ENCODE measurements at regions not wholly inside any gene's neighbourhood (a gene's known extent, or its start where the extent isn't known, plus 50 kb on each side); places are given as distances from the start of the nearest gene placed in this dataset.
A peak's percentile ranks its signal among the peaks of the same experiment; 100 is the strongest.

- no peak overlapping the region for H2AFZ ChIP-seq (ENCODE audit: low read depth, low read length)
- no peaks in the 10 kb centered on the region for H3F3A ChIP-seq (ENCODE audit: insufficient read depth, low read length, poor library complexity, severe bottlenecking)
- H3K4me3 ChIP-seq (ENCODE audit: low read length), result no peak overlapping the region
- H3K79me2 ChIP-seq (replicated peaks; ENCODE audit: insufficient read depth, low read length), result no peaks in the 10 kb centered on the region
- H3K9ac ChIP-seq (ENCODE audit: low read length), result no peak overlapping the region
- H3K27ac ChIP-seq (ENCODE audit: low read length), result no peak overlapping the region
- H3K9me2 ChIP-seq (ENCODE audit: insufficient read depth, low read length), result no peaks in the 10 kb centered on the region
- no peak overlapping the region for H3K4me2 ChIP-seq (ENCODE audit: low read length)
- H3K9me3 ChIP-seq (ENCODE audit: low read length), result no peaks in the 10 kb centered on the region
- no peaks in the 10 kb centered on the region for H3K27me3 ChIP-seq (ENCODE audit: insufficient read depth, low read depth, low read length)
- H4K20me1 ChIP-seq (ENCODE audit: insufficient read depth), result no peaks in the 10 kb centered on the region
- no peaks in the 10 kb centered on the region for H3K36me3 ChIP-seq (ENCODE audit: insufficient read depth, low read length)
- TF ChIP-seq, protein P1, sequence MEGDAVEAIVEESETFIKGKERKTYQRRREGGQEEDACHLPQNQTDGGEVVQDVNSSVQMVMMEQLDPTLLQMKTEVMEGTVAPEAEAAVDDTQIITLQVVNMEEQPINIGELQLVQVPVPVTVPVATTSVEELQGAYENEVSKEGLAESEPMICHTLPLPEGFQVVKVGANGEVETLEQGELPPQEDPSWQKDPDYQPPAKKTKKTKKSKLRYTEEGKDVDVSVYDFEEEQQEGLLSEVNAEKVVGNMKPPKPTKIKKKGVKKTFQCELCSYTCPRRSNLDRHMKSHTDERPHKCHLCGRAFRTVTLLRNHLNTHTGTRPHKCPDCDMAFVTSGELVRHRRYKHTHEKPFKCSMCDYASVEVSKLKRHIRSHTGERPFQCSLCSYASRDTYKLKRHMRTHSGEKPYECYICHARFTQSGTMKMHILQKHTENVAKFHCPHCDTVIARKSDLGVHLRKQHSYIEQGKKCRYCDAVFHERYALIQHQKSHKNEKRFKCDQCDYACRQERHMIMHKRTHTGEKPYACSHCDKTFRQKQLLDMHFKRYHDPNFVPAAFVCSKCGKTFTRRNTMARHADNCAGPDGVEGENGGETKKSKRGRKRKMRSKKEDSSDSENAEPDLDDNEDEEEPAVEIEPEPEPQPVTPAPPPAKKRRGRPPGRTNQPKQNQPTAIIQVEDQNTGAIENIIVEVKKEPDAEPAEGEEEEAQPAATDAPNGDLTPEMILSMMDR (IDR thresholded peaks at IDR 0.05; ENCODE audit: poor library complexity, severe bottlenecking), result no peak
- TF ChIP-seq SMC3 (conservative IDR thresholded peaks at IDR 0.05; ENCODE audit: poor library complexity) (no peak), REST (IDR thresholded peaks at IDR 0.05; ENCODE audit: borderline replicate concordance) (no peak), EZH2 (IDR thresholded peaks at IDR 0.05; ENCODE audit: borderline replicate concordance, insufficient read depth, low read length, poor library complexity, severe bottlenecking) (no peak), EP300 (conservative IDR thresholded peaks at IDR 0.05; ENCODE audit: poor library complexity, severe bottlenecking) (no peak), MXI1 (conservative IDR thresholded peaks at IDR 0.05; ENCODE audit: poor library complexity, severe bottlenecking) (no peak), RAD21 (conservative IDR thresholded peaks at IDR 0.05) (no peak), POLR2AphosphoS5 (IDR thresholded peaks at IDR 0.05) (no peak), TAF1 (IDR thresholded peaks at IDR 0.05; ENCODE audit: low read depth) (no peak)
These were observed 1166.2 kb downstream of the MAT2B start for GRCh38 chr5:164671640-164672039.

DNA sequence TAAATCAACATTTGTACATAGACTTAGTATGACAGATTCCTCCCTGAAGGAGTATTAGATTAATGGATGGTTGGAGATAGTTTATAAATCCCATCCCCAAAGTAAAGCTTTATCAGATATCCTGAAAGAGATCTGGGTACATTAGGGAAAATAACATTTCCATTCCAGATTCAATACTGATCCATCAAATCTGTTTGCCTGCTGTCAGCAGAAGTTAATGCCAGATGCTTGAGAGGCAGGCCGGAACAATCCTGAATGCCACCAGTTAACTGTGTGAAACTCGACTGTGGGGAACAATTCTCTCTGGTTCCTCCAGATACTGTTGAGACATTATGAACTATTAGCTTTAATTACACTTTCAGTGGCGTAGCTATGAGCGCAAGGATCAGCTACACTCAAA lies 1166.8 kb downstream of the MAT2B start:
- Histone ChIP-seq H3K27ac (ENCODE audit: low read length) (no peak overlapping the region), H3K27me3 (ENCODE audit: insufficient read depth, low read depth, low read length) (no peaks in the 10 kb centered on the region), H3K9me3 (ENCODE audit: low read length) (no peaks in the 10 kb centered on the region), H3K9ac (ENCODE audit: low read length) (no peak overlapping the region), H3F3A (ENCODE audit: insufficient read depth, low read length, poor library complexity, severe bottlenecking) (no peaks in the 10 kb centered on the region), H3K79me2 (replicated peaks; ENCODE audit: insufficient read depth, low read length) (no peaks in the 10 kb centered on the region), H3K36me3 (ENCODE audit: insufficient read depth, low read length) (no peaks in the 10 kb centered on the region), H4K20me1 (ENCODE audit: insufficient read depth) (no peaks in the 10 kb centered on the region), H3K4me2 (ENCODE audit: low read length) (no peak overlapping the region), H2AFZ (ENCODE audit: low read depth, low read length) (no peak overlapping the region), H3K4me3 (ENCODE audit: low read length) (no peak overlapping the region), H3K9me2 (ENCODE audit: insufficient read depth, low read length) (no peaks in the 10 kb centered on the region)
- peak; percentile 19 for TF ChIP-seq REST (IDR thresholded peaks at IDR 0.05; ENCODE audit: borderline replicate concordance)
- TF ChIP-seq, protein P1 (IDR thresholded peaks at IDR 0.05; ENCODE audit: poor library complexity, severe bottlenecking), result no peak
